B cell (primary cell): ENCODE measurements at regions not wholly inside any gene's neighbourhood (a gene's known extent, or its start where the extent isn't known, plus 50 kb on each side); places are given as distances from the start of the nearest gene placed in this dataset.

ENCODE experiments used
- ATAC-seq: fragments of 200-7000 bp; cut with Tn5 transposase; one replicate; pipeline ENCODE4 v1.10.0; 2021; ENCODE audit warnings: low read depth, mild to moderate bottlenecking, moderate number of reproducible peaks, moderate library complexity
- CTCF ChIA-PET: fragments of 350-600 bp; sonication (Branson Sonifier 250); formaldehyde crosslinking; loops from one replicate; lab custom pipeline; 2021; ENCODE audit warnings: antibody characterized with exemption, inconsistent platforms; lab: Charles Lee
- POLR2A ChIA-PET: fragments of 350-600 bp; sonication (Branson Sonifier 250); formaldehyde crosslinking; loops from one replicate; lab custom pipeline; 2021; ENCODE audit warnings: antibody characterized with exemption; lab: Charles Lee
- DNase-seq: peaks from one replicate; pipeline ENCODE4 v3.0.0; 2013
- H2AFZ ChIP-seq: 2 replicates; pipeline ENCODE4 v1.6.1; 2012; ENCODE audit warnings: mild to moderate bottlenecking, low read depth, low read length; ENCODE audit not compliant: insufficient read depth, poor library complexity, severe bottlenecking
- H3K27ac ChIP-seq, 2 donors: 1 replicate in 1 of 2; 2 replicates in 1 of 2; pipeline ENCODE4 v1.5.1; 2012 to 2013; ENCODE audit warnings: low read length in 2 of 2, mild to moderate bottlenecking in 2 of 2, moderate library complexity in 1 of 2
- H3K27me3 ChIP-seq, 4 experiments: fragments of 200-600 bp in 1 of 4; sonication (generic) in 1 of 4; replicated peaks in 1 of 4; 1 replicate in 2 of 4; 2 replicates in 2 of 4; pipeline versions ENCODE4 v1.6.1 to v1.7.0; 2013 to 2016; ENCODE audit warnings: low read length in 3 of 4, mild to moderate bottlenecking in 2 of 4, mixed read lengths in 1 of 4, moderate library complexity in 1 of 4; ENCODE audit not compliant: insufficient read depth in 4 of 4, control insufficient read depth in 3 of 4; ENCODE audit errors: control extremely low read depth in 1 of 4
- H3K36me3 ChIP-seq, 2 experiments: replicated peaks in 1 of 2; 1 replicate in 1 of 2; 2 replicates in 1 of 2; pipeline versions ENCODE4 v1.6.1 to v1.7.1; 2013; ENCODE audit warnings: low read length in 1 of 2; ENCODE audit not compliant: insufficient read depth in 2 of 2, control insufficient read depth in 1 of 2; ENCODE audit errors: control extremely low read depth in 1 of 2, extremely low read depth in 1 of 2
- H3K4me1 ChIP-seq, 2 donors: fragments of 200-600 bp in 1 of 2; sonication (generic) in 1 of 2; 1 replicate in 1 of 2; 2 replicates in 1 of 2; pipeline versions ENCODE4 v1.5.1 to v1.6.1; 2013 to 2017; ENCODE audit warnings: low read length in 2 of 2; ENCODE audit not compliant: control insufficient read depth in 2 of 2, insufficient read depth in 2 of 2
- H3K4me2 ChIP-seq: replicated peaks from 2 replicates; pipeline ENCODE3; 2012; ENCODE audit warnings: mild to moderate bottlenecking, low read depth, low read length; ENCODE audit not compliant: poor library complexity, severe bottlenecking
- H3K4me3 ChIP-seq, 5 experiments: fragments of 200-600 bp in 1 of 5; sonication (generic) in 1 of 5; 1 replicate in 3 of 5; 2 replicates in 2 of 5; pipeline versions ENCODE4 v1.5.1 to v1.7.0; 2011 to 2016; ENCODE audit warnings: low read length in 4 of 5, mild to moderate bottlenecking in 4 of 5, low read depth in 2 of 5, control low read depth in 1 of 5, moderate library complexity in 1 of 5; ENCODE audit not compliant: insufficient read depth in 1 of 5; ENCODE audit errors: control extremely low read depth in 1 of 5, extremely low read depth in 1 of 5
- H3K79me2 ChIP-seq: fragments of 200-600 bp; sonication (generic); one replicate; pipeline ENCODE4 v1.6.0; 2016; ENCODE audit warnings: low read length; ENCODE audit not compliant: control insufficient read depth, insufficient read depth
- H3K9ac ChIP-seq: fragments of 200-600 bp; sonication (generic); 2 replicates; pipeline ENCODE4 v1.6.1; 2017; ENCODE audit warnings: mild to moderate bottlenecking, low read length, moderate library complexity
- H3K9me3 ChIP-seq, 3 donors: one replicate each; pipeline versions ENCODE4 v1.6.1 to v1.7.1; 2013; ENCODE audit warnings: low read length in 2 of 3; ENCODE audit not compliant: control insufficient read depth in 2 of 3, insufficient read depth in 1 of 3; ENCODE audit errors: control extremely low read depth in 1 of 3
- H4K20me1 ChIP-seq: 2 replicates; pipeline ENCODE4 v1.6.0; 2012; ENCODE audit warnings: mild to moderate bottlenecking, low read length; ENCODE audit not compliant: insufficient read depth, control insufficient read depth, poor library complexity, severe bottlenecking
- H3K27ac Mint-ChIP-seq: one replicate; pipeline ENCODE4 v1.8.0; 2021; ENCODE audit warnings: mixed read lengths
- H3K27me3 Mint-ChIP-seq: one replicate; pipeline ENCODE4 v1.8.0; 2021; ENCODE audit warnings: mixed read lengths
- H3K4me1 Mint-ChIP-seq: one replicate; pipeline ENCODE4 v1.8.0; 2021; ENCODE audit warnings: mixed read lengths
- H3K4me3 Mint-ChIP-seq: one replicate; pipeline ENCODE4 v1.8.0; 2021; ENCODE audit warnings: mixed read lengths
- H3K9me3 Mint-ChIP-seq: one replicate; pipeline ENCODE4 v1.8.0; 2022; ENCODE audit warnings: mixed read lengths; ENCODE audit not compliant: insufficient read depth
- EZH2 ChIP-seq: IDR thresholded peaks from 2 replicates; pipeline ENCODE4 v1.6.1; 2012; ENCODE audit warnings: borderline replicate concordance, low read depth, mild to moderate bottlenecking, moderate library complexity, low read length; ENCODE audit not compliant: insufficient read depth, poor library complexity, severe bottlenecking
- WGBS: methylation state at CpG from one replicate; pipeline ENCODE4 v1.1.5; 2013; ENCODE audit warnings: missing lambda C conversion rate; ENCODE audit not compliant: insufficient coverage; 5-methylcytosine and 5-hydroxymethylcytosine counted together
- intact Hi-C: fragments of 100-400 bp; cut with micrococcal nuclease; formaldehyde crosslinking; loops from one replicate; pipeline ENCODE4 v1.10.0; 2022
- TF ChIP-seq, protein P1 (sequence below): fragments of 200-600 bp; IDR thresholded peaks from one replicate; pipeline ENCODE4 v1.8.0; 2022; ENCODE audit warnings: antibody characterized with exemption, mild to moderate bottlenecking

GRCh38 chr14:103267226-103267910 is 66.7 kb upstream of the EIF5 start:
- no peak overlapping the region for H3K27ac Mint-ChIP-seq
- Histone ChIP-seq H3K4me3 (no peak overlapping the region), H3K4me1 (no peaks in the 10 kb centered on the region), H3K27ac (no peak overlapping the region), H3K79me2 (no peaks in the 10 kb centered on the region), H3K9ac (no peak overlapping the region), H3K27me3 (peaks cover 0 to 21% (median 8%) of the 10 kb centered on the region in 4 experiments), H2AFZ (no peak overlapping the region), H3K4me2 (no peak overlapping the region), H3K36me3 (no peaks in the 10 kb centered on the region), H4K20me1 (no peaks in the 10 kb centered on the region), H3K9me3 (peaks cover 0 to 7% (median 1%) of the 10 kb centered on the region in 3 donors)
- DNase-seq (no peak), ATAC-seq (no peak)
- CTCF ChIA-PET, result no interaction called here
- H3K9me3 Mint-ChIP-seq, result no peaks in the 10 kb centered on the region
- WGBS, result 87% methylated on average over 6 of the region's 11 CpGs
- H3K4me1 Mint-ChIP-seq, result no peaks in the 10 kb centered on the region
- POLR2A ChIA-PET, result no interaction called here
- no peak for TF ChIP-seq EZH2
- no peak overlapping the region for H3K4me3 Mint-ChIP-seq
- peaks cover 51% of the 10 kb centered on the region for H3K27me3 Mint-ChIP-seq
- intact Hi-C loops, result no loop called here

DNA sequence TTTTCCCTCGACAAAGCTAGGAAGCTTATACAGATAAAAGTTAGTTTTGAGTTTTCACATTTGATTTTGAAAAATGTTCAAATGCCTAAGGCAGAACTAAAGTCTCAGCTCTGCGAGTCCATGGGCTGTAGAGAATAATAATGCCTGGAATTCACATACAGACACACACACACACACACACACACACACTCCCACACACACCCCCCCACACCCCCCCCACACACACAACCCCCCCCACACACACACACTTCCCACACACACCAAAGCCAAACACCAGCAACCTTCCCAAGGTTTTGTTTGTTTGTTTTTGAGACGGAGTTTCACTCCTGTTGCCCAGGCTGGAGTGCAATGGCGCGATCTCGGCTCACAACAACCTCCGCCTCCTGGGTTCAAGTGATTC is 62.8 kb upstream of the EIF5 start:
- Histone ChIP-seq H3K4me2 (no peak overlapping the region), H2AFZ (no peak overlapping the region), H3K27ac (no peak overlapping the region), H3K9me3 (peaks cover 0 to 7% (median 4%) of the 10 kb centered on the region in 3 donors), H3K36me3 (no peaks in the 10 kb centered on the region), H4K20me1 (no peaks in the 10 kb centered on the region), H3K4me3 (no peak overlapping the region), H3K9ac (no peak overlapping the region), H3K79me2 (no peaks in the 10 kb centered on the region), H3K27me3 (peaks cover 0 to 36% (median 15%) of the 10 kb centered on the region in 4 experiments), H3K4me1 (no peaks in the 10 kb centered on the region)
- peaks cover 46% of the 10 kb centered on the region for H3K27me3 Mint-ChIP-seq
- no peaks in the 10 kb centered on the region for H3K4me1 Mint-ChIP-seq
- H3K27ac Mint-ChIP-seq, result no peak overlapping the region
- intact Hi-C loops, result no loop called here
- H3K4me3 Mint-ChIP-seq, result no peak overlapping the region
- DNase-seq, result no peak
- WGBS, result 100% methylated on average over 1 of the region's 7 CpGs
- no peak for ATAC-seq
- ChIA-PET POLR2A (no interaction called here), CTCF (interaction anchor here (0.6 kb wide), 1 partner anchor 181 kb away, joined by 3 read pairs; no protein-coding TSS in a partner anchor)
- TF ChIP-seq EZH2, result no peak
- TF ChIP-seq, protein P1, sequence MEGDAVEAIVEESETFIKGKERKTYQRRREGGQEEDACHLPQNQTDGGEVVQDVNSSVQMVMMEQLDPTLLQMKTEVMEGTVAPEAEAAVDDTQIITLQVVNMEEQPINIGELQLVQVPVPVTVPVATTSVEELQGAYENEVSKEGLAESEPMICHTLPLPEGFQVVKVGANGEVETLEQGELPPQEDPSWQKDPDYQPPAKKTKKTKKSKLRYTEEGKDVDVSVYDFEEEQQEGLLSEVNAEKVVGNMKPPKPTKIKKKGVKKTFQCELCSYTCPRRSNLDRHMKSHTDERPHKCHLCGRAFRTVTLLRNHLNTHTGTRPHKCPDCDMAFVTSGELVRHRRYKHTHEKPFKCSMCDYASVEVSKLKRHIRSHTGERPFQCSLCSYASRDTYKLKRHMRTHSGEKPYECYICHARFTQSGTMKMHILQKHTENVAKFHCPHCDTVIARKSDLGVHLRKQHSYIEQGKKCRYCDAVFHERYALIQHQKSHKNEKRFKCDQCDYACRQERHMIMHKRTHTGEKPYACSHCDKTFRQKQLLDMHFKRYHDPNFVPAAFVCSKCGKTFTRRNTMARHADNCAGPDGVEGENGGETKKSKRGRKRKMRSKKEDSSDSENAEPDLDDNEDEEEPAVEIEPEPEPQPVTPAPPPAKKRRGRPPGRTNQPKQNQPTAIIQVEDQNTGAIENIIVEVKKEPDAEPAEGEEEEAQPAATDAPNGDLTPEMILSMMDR, result no peak
- H3K9me3 Mint-ChIP-seq, result peaks cover 3% of the 10 kb centered on the region
